Esophagus mucosa (tissue), 1 donor: ENCODE measurements at regions not wholly inside any gene's neighbourhood (a gene's known extent, or its start where the extent isn't known, plus 50 kb on each side); places are given as distances from the start of the nearest gene placed in this dataset.
"Not testable (repeated sequence)": the region's sequence is repeated elsewhere in the genome, so short reads cannot be mapped to it uniquely, and the experiment has no call there.

ENCODE experiments used
- ATAC-seq: fragments of 200-7000 bp; cut with Tn5 transposase; one replicate; pipeline ENCODE4 v1.9.1; 2020
- donor health status: DM: yes; HTN: yes; CAD: no.

GRCh38 chr2:40955042-40955441 lies 503.2 kb upstream of the SLC8A1 start:
- no peak for ATAC-seq

GRCh38 chr2:40955635-40956034 lies 503.7 kb upstream of the SLC8A1 start:
- ATAC-seq = no peak

GRCh38 chr2:40957508-40957907 lies 505.6 kb upstream of the SLC8A1 start:
- ATAC-seq = no peak

- ATAC-seq = no peak
Observed at GRCh38 chr2:40962026-40962425, 510.1 kb upstream of the SLC8A1 start.

GRCh38 chr2:40964509-40965250 lies 512.8 kb upstream of the SLC8A1 start:
- ATAC-seq = no peak

- no peak for ATAC-seq
Observed at GRCh38 chr2:40967451-40967850, 515.6 kb upstream of the SLC8A1 start.

GRCh38 chr2:40975151-40975550 lies 523.3 kb upstream of the SLC8A1 start:
- no peak for ATAC-seq

GRCh38 chr2:40997362-40997761 lies 545.5 kb upstream of the SLC8A1 start:
- no peak for ATAC-seq

- no peak for ATAC-seq
Observed at GRCh38 chr2:41000374-41000773, 548.5 kb upstream of the SLC8A1 start.

- ATAC-seq = no peak
Observed at GRCh38 chr2:41000906-41001305, 549.0 kb upstream of the SLC8A1 start.

GRCh38 chr2:41004700-41005099 lies 552.8 kb upstream of the SLC8A1 start:
- ATAC-seq = no peak

GRCh38 chr2:41020358-41020757 lies 568.5 kb upstream of the SLC8A1 start:
- ATAC-seq = no peak

- no peak for ATAC-seq
Observed at GRCh38 chr2:41024816-41025215, 572.9 kb upstream of the SLC8A1 start.

GRCh38 chr2:41026613-41027012 lies 574.7 kb upstream of the SLC8A1 start:
- no peak for ATAC-seq

- ATAC-seq = no peak
Observed at GRCh38 chr2:41027095-41027494, 575.2 kb upstream of the SLC8A1 start.

GRCh38 chr2:41031282-41031681 lies 579.4 kb upstream of the SLC8A1 start:
- ATAC-seq = no peak

GRCh38 chr2:41032715-41033114 lies 580.8 kb upstream of the SLC8A1 start:
- no peak for ATAC-seq

GRCh38 chr2:41033127-41033526 lies 581.2 kb upstream of the SLC8A1 start:
- no peak for ATAC-seq

GRCh38 chr2:41038408-41038807 lies 586.5 kb upstream of the SLC8A1 start:
- ATAC-seq = no peak

GRCh38 chr2:41039750-41040149 lies 587.9 kb upstream of the SLC8A1 start:
- not testable (repeated sequence) for ATAC-seq

GRCh38 chr2:41040782-41041520 lies 589.1 kb upstream of the SLC8A1 start:
- ATAC-seq = no peak

- no peak for ATAC-seq
Observed at GRCh38 chr2:41042343-41042742, 590.5 kb upstream of the SLC8A1 start.

GRCh38 chr2:41061356-41061755 lies 609.5 kb upstream of the SLC8A1 start:
- ATAC-seq = no peak

GRCh38 chr2:41062336-41062735 lies 610.4 kb upstream of the SLC8A1 start:
- no peak for ATAC-seq
